Heart left ventricle (tissue), 13 donors: ENCODE measurements at regions not wholly inside any gene's neighbourhood (a gene's known extent, or its start where the extent isn't known, plus 50 kb on each side); places are given as distances from the start of the nearest gene placed in this dataset.

Source experiments
- POLR2A ChIP-seq, 2 donors: fragments of 450-650 bp; IDR thresholded peaks; one replicate each; pipeline ENCODE4 v1.6.1; 2017; ENCODE audit warnings: antibody characterized with exemption in 2 of 2, mild to moderate bottlenecking in 2 of 2, moderate library complexity in 2 of 2
- TF ChIP-seq, protein P1 (sequence below), 12 donors: fragments of 200-600 bp; sonication (generic) in 4 of 12; IDR thresholded peaks; one replicate each; pipeline versions ENCODE4 v1.5.0 to v1.8.0; 2018 to 2022; ENCODE audit warnings: antibody characterized with exemption in 12 of 12, mild to moderate bottlenecking in 5 of 12
- donor health status: ischemic (EF 13 %, LVEDD 7.1; RV severe dilation, severe dysfunction).
- donor health status: DM: no; HTN: yes; CAD: no.
- donor health status: DM: no; HTN: no; CAD: no.
- donor health status: ischemic (EF 25% LVEDD 6.9; RV normal size, moderate dysfunction).
- donor health status: ischemic (EF 25% LVEDD 5.7; RV mildly dilated, moderate dysfunction).
- donor health status: ischemic (EF 35%, LVEDD 5.7; RV mildly dilated, moderate dysfunction).
- donor health status: nonischemic (EF 11% LVEDD 7.7; RV severe dilation, severe dysfunction).
- donor health status: DM: yes; HTN: yes; CAD: no.
- donor health status: PGD.
- donor health status: ischemic (EF 29% LVEDD 5.4; RV normal size, mild dysfunction).
- donor health status: nonischemic (EF 23%, LVEDD 6.1; RV moderate dilation, normal function).

DNA sequence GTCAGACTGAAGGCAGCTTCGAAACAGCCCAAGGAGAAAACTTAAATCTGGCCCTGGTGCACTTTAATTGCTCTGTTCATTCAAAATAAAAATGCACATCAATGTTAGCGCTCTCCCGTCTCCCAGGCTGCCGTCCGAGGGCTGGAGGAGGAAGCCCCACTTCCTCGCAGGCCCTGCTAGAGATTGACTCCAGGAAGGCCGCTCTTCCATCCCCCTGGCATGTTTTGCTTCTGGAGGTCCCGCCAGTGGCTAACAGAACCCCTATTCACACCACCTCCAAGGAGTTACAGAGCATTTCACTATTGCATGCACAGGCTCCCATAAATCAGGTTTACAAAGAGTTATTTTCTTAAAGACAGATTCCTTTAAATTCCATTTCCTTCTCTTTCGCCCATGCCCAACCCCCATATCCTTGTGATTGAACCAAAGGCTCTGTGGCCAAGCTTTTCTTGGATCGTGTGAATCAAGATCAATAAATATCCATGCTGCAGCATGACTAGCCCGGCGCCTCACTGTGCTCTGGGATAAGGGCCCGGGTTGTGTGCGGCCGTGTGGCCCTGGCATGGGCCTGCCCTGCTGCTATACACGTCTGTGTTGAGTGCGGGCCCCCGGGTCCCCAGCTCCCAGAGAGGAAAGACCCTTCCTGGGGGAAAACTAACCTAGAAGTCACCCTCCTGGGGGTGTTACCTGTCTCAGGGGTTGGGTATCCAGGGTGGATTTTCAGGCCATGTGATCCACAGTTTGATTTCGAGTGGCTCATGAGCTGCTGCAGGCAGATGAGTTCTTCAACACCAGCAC is 118.7 kb upstream of the GDF10 start:
- TF ChIP-seq POLR2A (IDR thresholded peaks at IDR 0.05) = no peak
- TF ChIP-seq, protein P1, sequence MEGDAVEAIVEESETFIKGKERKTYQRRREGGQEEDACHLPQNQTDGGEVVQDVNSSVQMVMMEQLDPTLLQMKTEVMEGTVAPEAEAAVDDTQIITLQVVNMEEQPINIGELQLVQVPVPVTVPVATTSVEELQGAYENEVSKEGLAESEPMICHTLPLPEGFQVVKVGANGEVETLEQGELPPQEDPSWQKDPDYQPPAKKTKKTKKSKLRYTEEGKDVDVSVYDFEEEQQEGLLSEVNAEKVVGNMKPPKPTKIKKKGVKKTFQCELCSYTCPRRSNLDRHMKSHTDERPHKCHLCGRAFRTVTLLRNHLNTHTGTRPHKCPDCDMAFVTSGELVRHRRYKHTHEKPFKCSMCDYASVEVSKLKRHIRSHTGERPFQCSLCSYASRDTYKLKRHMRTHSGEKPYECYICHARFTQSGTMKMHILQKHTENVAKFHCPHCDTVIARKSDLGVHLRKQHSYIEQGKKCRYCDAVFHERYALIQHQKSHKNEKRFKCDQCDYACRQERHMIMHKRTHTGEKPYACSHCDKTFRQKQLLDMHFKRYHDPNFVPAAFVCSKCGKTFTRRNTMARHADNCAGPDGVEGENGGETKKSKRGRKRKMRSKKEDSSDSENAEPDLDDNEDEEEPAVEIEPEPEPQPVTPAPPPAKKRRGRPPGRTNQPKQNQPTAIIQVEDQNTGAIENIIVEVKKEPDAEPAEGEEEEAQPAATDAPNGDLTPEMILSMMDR (IDR thresholded peaks at IDR 0.05) = no peak
